Loucy (cell line): ENCODE measurements at regions not wholly inside any gene's neighbourhood (a gene's known extent, or its start where the extent isn't known, plus 50 kb on each side); places are given as distances from the start of the nearest gene placed in this dataset.

Source experiments
- H2AFZ ChIP-seq: fragments of 200-600 bp; sonication (generic); 2 replicates; pipeline ENCODE4 v1.6.0; 2016; ENCODE audit warnings: antibody characterized with exemption, mild to moderate bottlenecking, low read length, moderate library complexity
- H3F3A ChIP-seq: fragments of 200-600 bp; 2 replicates; pipeline ENCODE4 v1.6.0; 2016; ENCODE audit warnings: antibody characterized with exemption, low read depth, mild to moderate bottlenecking
- H3K27me3 ChIP-seq: fragments of 200-600 bp; sonication (generic); 2 replicates; pipeline ENCODE4 v1.6.1; 2014; ENCODE audit warnings: low read length, mild to moderate bottlenecking; ENCODE audit not compliant: insufficient read depth, poor library complexity, severe bottlenecking
- H3K36me3 ChIP-seq: fragments of 200-600 bp; sonication (generic); 2 replicates; pipeline ENCODE4 v1.6.1; 2016; ENCODE audit warnings: low read length; ENCODE audit not compliant: insufficient read depth
- H3K4me1 ChIP-seq: fragments of 200-600 bp; sonication (generic); 2 replicates; pipeline ENCODE4 v1.5.1; 2014; ENCODE audit warnings: low read length, mild to moderate bottlenecking; ENCODE audit not compliant: insufficient read depth, poor library complexity, severe bottlenecking
- H3K4me2 ChIP-seq: fragments of 200-600 bp; sonication (generic); 2 replicates; pipeline ENCODE4 v1.6.0; 2014; ENCODE audit warnings: antibody characterized with exemption, low read length, low read depth, mild to moderate bottlenecking; ENCODE audit not compliant: poor library complexity, severe bottlenecking
- H3K4me3 ChIP-seq: fragments of 200-600 bp; sonication (generic); 2 replicates; pipeline ENCODE4 v1.5.1; 2014; ENCODE audit warnings: low read length, mild to moderate bottlenecking, mixed read lengths; ENCODE audit not compliant: poor library complexity, severe bottlenecking
- H3K79me2 ChIP-seq: fragments of 200-600 bp; sonication (generic); 2 replicates; pipeline ENCODE4 v1.6.1; 2014; ENCODE audit warnings: low read length; ENCODE audit not compliant: insufficient read depth
- H3K9ac ChIP-seq: fragments of 200-600 bp; sonication (generic); 2 replicates; pipeline ENCODE4 v1.6.0; 2014; ENCODE audit warnings: mild to moderate bottlenecking, low read depth, low read length, moderate library complexity; ENCODE audit not compliant: poor library complexity, severe bottlenecking
- H3K9me2 ChIP-seq: fragments of 200-600 bp; sonication (generic); replicated peaks from 2 replicates; pipeline ENCODE4 v1.6.1; 2016; ENCODE audit warnings: low read depth, low read length, mixed read lengths
- H3K9me3 ChIP-seq: fragments of 200-600 bp; sonication (generic); 2 replicates; pipeline ENCODE4 v1.6.1; 2014; ENCODE audit warnings: mild to moderate bottlenecking, antibody characterized with exemption, low read length, low read depth; ENCODE audit not compliant: insufficient read depth
- H4K20me1 ChIP-seq: fragments of 200-600 bp; sonication (generic); 2 replicates; pipeline ENCODE4 v1.6.0; 2014; ENCODE audit warnings: antibody characterized with exemption, low read length, mild to moderate bottlenecking; ENCODE audit not compliant: insufficient read depth, poor library complexity, severe bottlenecking
- EZH2phosphoT487 ChIP-seq: fragments of 200-600 bp; IDR thresholded peaks from 2 replicates; pipeline ENCODE4 v1.6.1; 2018; ENCODE audit warnings: antibody characterized with exemption, mild to moderate bottlenecking, moderate library complexity, borderline replicate concordance
- TF ChIP-seq, protein P1 (sequence below): fragments of 200-600 bp; sonication (generic); conservative IDR thresholded peaks from 2 replicates; pipeline ENCODE4 v1.5.1; 2014; ENCODE audit warnings: mild to moderate bottlenecking, antibody characterized with exemption, low read length

DNA sequence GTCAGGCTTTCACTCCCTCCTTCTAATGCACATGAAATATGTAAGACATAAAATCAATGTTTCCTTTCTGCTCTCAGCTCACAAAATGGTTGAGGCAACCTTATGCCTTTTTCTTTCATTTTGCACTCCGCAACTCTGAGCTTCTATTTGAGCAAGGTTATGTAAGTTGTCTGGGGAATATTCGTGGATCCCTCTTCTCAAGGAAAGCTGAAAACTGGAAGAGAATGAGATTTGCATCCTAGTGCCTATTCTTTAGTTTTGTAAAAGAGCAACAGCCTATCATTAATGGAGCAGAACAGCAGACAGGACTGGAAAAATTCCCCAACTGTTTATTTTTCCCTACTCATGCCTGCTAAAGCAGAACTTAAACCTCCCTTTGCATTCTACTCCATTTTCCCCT, 141.7 kb downstream of the FAM76B start:
- Histone ChIP-seq H3K27me3 (no peaks in the 10 kb centered on the region), H3K79me2 (no peaks in the 10 kb centered on the region), H2AFZ (no peak overlapping the region), H3K9ac (no peak overlapping the region), H3K4me1 (no peaks in the 10 kb centered on the region), H3K4me2 (no peak overlapping the region), H3K4me3 (no peak overlapping the region), H4K20me1 (no peaks in the 10 kb centered on the region), H3K9me2 (no peaks in the 10 kb centered on the region), H3K9me3 (no peaks in the 10 kb centered on the region; the same call in 1 of the 2 replicates), H3F3A (no peaks in the 10 kb centered on the region), H3K36me3 (no peaks in the 10 kb centered on the region)
- TF ChIP-seq EZH2phosphoT487: no peak
- TF ChIP-seq, protein P1, sequence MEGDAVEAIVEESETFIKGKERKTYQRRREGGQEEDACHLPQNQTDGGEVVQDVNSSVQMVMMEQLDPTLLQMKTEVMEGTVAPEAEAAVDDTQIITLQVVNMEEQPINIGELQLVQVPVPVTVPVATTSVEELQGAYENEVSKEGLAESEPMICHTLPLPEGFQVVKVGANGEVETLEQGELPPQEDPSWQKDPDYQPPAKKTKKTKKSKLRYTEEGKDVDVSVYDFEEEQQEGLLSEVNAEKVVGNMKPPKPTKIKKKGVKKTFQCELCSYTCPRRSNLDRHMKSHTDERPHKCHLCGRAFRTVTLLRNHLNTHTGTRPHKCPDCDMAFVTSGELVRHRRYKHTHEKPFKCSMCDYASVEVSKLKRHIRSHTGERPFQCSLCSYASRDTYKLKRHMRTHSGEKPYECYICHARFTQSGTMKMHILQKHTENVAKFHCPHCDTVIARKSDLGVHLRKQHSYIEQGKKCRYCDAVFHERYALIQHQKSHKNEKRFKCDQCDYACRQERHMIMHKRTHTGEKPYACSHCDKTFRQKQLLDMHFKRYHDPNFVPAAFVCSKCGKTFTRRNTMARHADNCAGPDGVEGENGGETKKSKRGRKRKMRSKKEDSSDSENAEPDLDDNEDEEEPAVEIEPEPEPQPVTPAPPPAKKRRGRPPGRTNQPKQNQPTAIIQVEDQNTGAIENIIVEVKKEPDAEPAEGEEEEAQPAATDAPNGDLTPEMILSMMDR: no peak

GRCh38 chr11:95647355-95647754, 142.2 kb downstream of the FAM76B start:
- Histone ChIP-seq H3K4me2 (no peak overlapping the region), H3K4me1 (no peaks in the 10 kb centered on the region), H3K9me2 (no peaks in the 10 kb centered on the region), H3K79me2 (no peaks in the 10 kb centered on the region), H3K9ac (no peak overlapping the region), H3K9me3 (no peaks in the 10 kb centered on the region; the same call in 1 of the 2 replicates), H3K36me3 (no peaks in the 10 kb centered on the region), H3K4me3 (no peak overlapping the region), H3F3A (no peaks in the 10 kb centered on the region), H3K27me3 (no peaks in the 10 kb centered on the region), H2AFZ (no peak overlapping the region), H4K20me1 (no peaks in the 10 kb centered on the region)
- no peak for TF ChIP-seq EZH2phosphoT487
- TF ChIP-seq, protein P1: no peak

DNA sequence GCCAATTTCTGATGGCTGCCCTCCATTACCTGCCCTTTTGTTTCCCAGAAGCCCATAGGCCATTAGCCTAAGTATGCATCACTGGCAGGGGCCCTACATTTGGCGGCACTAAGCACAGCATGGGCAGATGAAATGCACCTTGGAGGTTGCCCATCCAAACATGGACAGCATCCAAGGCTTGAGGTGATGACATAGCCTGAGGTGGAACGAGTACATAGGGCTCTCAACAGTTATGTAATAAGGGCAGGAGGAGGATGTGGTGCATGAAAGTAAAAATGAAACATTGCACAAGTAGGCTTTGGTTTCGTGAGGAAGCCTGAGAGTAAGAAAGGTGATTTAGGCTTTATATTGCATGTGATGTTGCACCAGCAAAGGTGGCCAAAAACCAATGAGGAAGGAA, 148.1 kb downstream of the FAM76B start:
- no peak for TF ChIP-seq EZH2phosphoT487
- TF ChIP-seq, protein P1: no peak
- no peaks in the 10 kb centered on the region; the same call in 1 of the 2 replicates for H3K9me3 ChIP-seq
- no peaks in the 10 kb centered on the region for H3F3A ChIP-seq
- H3K9me2 ChIP-seq: no peaks in the 10 kb centered on the region
- H3K4me3 ChIP-seq: no peak overlapping the region
- H3K4me2 ChIP-seq: no peak overlapping the region
- no peaks in the 10 kb centered on the region for H3K27me3 ChIP-seq
- no peak overlapping the region for H2AFZ ChIP-seq
- H3K79me2 ChIP-seq: no peaks in the 10 kb centered on the region
- no peak overlapping the region for H3K9ac ChIP-seq
- no peaks in the 10 kb centered on the region for H3K4me1 ChIP-seq
- H3K36me3 ChIP-seq: no peaks in the 10 kb centered on the region
- H4K20me1 ChIP-seq: no peaks in the 10 kb centered on the region
